CD14-positive monocyte (primary cell): ENCODE measurements at regions not wholly inside any gene's neighbourhood (a gene's known extent, or its start where the extent isn't known, plus 50 kb on each side); places are given as distances from the start of the nearest gene placed in this dataset.

ENCODE experiments used
- DNase-seq, 3 donors: peaks; one replicate each; pipeline ENCODE4 v3.0.0-alpha.2; 2011 to 2022
- H2AFZ ChIP-seq: 2 replicates; pipeline ENCODE4 v1.6.0; 2012; ENCODE audit warnings: mild to moderate bottlenecking, low read depth, low read length, inconsistent platforms; ENCODE audit not compliant: insufficient read depth, poor library complexity, severe bottlenecking
- H3K27ac ChIP-seq, 2 donors: 1 replicate in 1 of 2; 2 replicates in 1 of 2; pipeline ENCODE4 v1.5.1; 2012 to 2013; ENCODE audit warnings: low read length in 2 of 2, control low read depth in 1 of 2, inconsistent platforms in 1 of 2, low read depth in 1 of 2, mild to moderate bottlenecking in 1 of 2
- H3K27me3 ChIP-seq, 2 donors: one replicate each; pipeline versions ENCODE4 v1.6.0 to v1.6.1; 2011 to 2013; ENCODE audit warnings: low read length in 2 of 2; ENCODE audit not compliant: control insufficient read depth in 2 of 2, insufficient read depth in 2 of 2
- H3K36me3 ChIP-seq, 2 donors: replicated peaks in 1 of 2; 1 replicate in 1 of 2; 2 replicates in 1 of 2; pipeline versions ENCODE4 v1.5.1 to v1.6.1; 2012 to 2013; ENCODE audit warnings: low read length in 2 of 2, control low read depth in 1 of 2, inconsistent platforms in 1 of 2, mild to moderate bottlenecking in 1 of 2; ENCODE audit not compliant: insufficient read depth in 2 of 2, control insufficient read depth in 1 of 2
- H3K4me1 ChIP-seq, 2 donors: 1 replicate in 1 of 2; 2 replicates in 1 of 2; pipeline versions ENCODE4 v1.5.1 to v1.6.1; 2012 to 2013; ENCODE audit warnings: low read length in 2 of 2, control low read depth in 1 of 2, inconsistent platforms in 1 of 2, mild to moderate bottlenecking in 1 of 2, moderate library complexity in 1 of 2; ENCODE audit not compliant: insufficient read depth in 2 of 2, control insufficient read depth in 1 of 2
- H3K4me2 ChIP-seq: replicated peaks from 2 replicates; pipeline ENCODE3; 2012; ENCODE audit warnings: low read length, moderate library complexity, mild to moderate bottlenecking; ENCODE audit not compliant: poor library complexity, severe bottlenecking; ENCODE audit errors: extremely low read depth
- H3K4me3 ChIP-seq, 3 experiments: fragments of 200-600 bp in 1 of 3; sonication (generic) in 1 of 3; replicated peaks in 1 of 3; 1 replicate in 2 of 3; 2 replicates in 1 of 3; pipeline ENCODE4 v1.5.1; 2011 to 2013; ENCODE audit warnings: low read length in 3 of 3, mild to moderate bottlenecking in 3 of 3, control low read depth in 2 of 3, low read depth in 2 of 3, inconsistent platforms in 1 of 3, moderate library complexity in 1 of 3
- H3K79me2 ChIP-seq: 2 replicates; pipeline ENCODE4 v1.6.0; 2012; ENCODE audit warnings: mild to moderate bottlenecking, control low read depth, inconsistent platforms, low read length, moderate library complexity; ENCODE audit not compliant: insufficient read depth
- H3K9ac ChIP-seq: 2 replicates; pipeline ENCODE4 v1.6.0; 2017; ENCODE audit warnings: low read length, mild to moderate bottlenecking; ENCODE audit not compliant: insufficient read depth, poor library complexity, severe bottlenecking
- H3K9me3 ChIP-seq, 2 donors: replicated peaks in 1 of 2; 1 replicate in 1 of 2; 2 replicates in 1 of 2; pipeline versions ENCODE4 v1.5.1 to v1.6.1; 2012 to 2013; ENCODE audit warnings: low read length in 2 of 2, control low read depth in 1 of 2; ENCODE audit not compliant: control insufficient read depth in 1 of 2, insufficient read depth in 1 of 2
- H4K20me1 ChIP-seq: 2 replicates; pipeline ENCODE4 v1.6.0; 2012; ENCODE audit warnings: mild to moderate bottlenecking, low read length, control low read depth, moderate library complexity; ENCODE audit not compliant: insufficient read depth
- H3K27ac Mint-ChIP-seq, 7 donors: one replicate each; pipeline ENCODE4 v1.8.0; 2020; ENCODE audit warnings: mild to moderate bottlenecking in 7 of 7, mixed read lengths in 7 of 7, moderate library complexity in 6 of 7, inconsistent platforms in 2 of 7
- H3K27me3 Mint-ChIP-seq, 3 donors: one replicate each; pipeline ENCODE4 v1.8.0; 2021 to 2022; ENCODE audit warnings: low read depth in 3 of 3, mild to moderate bottlenecking in 3 of 3, mixed read lengths in 3 of 3, moderate library complexity in 3 of 3, inconsistent platforms in 1 of 3
- H3K36me3 Mint-ChIP-seq, 2 donors: one replicate each; pipeline ENCODE4 v1.8.0; 2020; ENCODE audit warnings: mixed read lengths in 2 of 2, inconsistent platforms in 1 of 2, mild to moderate bottlenecking in 1 of 2
- H3K4me1 Mint-ChIP-seq: one replicate; pipeline ENCODE4 v1.8.0; 2020; ENCODE audit warnings: mild to moderate bottlenecking, mixed read lengths
- H3K4me3 Mint-ChIP-seq, 2 donors: one replicate each; pipeline ENCODE4 v1.8.0; 2020; ENCODE audit warnings: mild to moderate bottlenecking in 2 of 2, mixed read lengths in 2 of 2, moderate library complexity in 1 of 2
- H3K9me3 Mint-ChIP-seq, 7 donors: one replicate each; pipeline ENCODE4 v1.8.0; 2020 to 2022; ENCODE audit warnings: mixed read lengths in 7 of 7, mild to moderate bottlenecking in 6 of 7, moderate library complexity in 6 of 7, inconsistent platforms in 2 of 7
- CTCF ChIP-seq: fragments of 200-600 bp; IDR thresholded peaks from one replicate; pipeline ENCODE4 v1.8.0; 2022; ENCODE audit warnings: antibody characterized with exemption, mild to moderate bottlenecking
- WGBS: methylation state at CpG from one replicate; pipeline ENCODE4 v1.1.5; 2013; ENCODE audit warnings: missing lambda C conversion rate; ENCODE audit not compliant: insufficient coverage; 5-methylcytosine and 5-hydroxymethylcytosine counted together
- intact Hi-C, 2 donors: fragments of 100-400 bp; cut with micrococcal nuclease; formaldehyde crosslinking; loops; one replicate each; pipeline versions ENCODE4 v1.15.0 to v1.15.1; 2023

DNA sequence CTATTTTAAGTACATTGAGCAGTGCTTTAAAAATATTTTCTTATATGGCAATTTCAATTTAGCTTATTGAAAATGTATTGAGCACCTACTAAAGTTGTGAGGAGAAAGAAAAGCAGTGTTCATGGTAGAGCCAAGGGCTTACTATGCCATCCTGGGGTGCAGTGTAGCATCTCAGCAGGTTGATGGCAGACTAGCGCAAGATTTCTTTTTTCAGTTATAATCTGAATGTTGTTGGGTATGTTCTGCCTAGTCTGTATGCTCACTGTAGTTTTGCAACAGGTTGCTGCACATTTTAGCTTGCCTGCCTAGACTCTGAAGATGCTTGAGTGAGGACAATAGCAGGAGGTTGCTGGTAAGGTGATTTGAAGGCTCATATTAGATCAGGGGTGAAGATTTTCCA lies 103.1 kb upstream of the UNC13C start:
- no peaks in the 10 kb centered on the region for H3K36me3 Mint-ChIP-seq
- H3K27ac Mint-ChIP-seq = no peak overlapping the region
- no peak for DNase-seq
- H3K27me3 ChIP-seq = no peaks in the 10 kb centered on the region
- no peak overlapping the region for H3K4me3 ChIP-seq
- H3K9ac ChIP-seq = no peak overlapping the region
- H3K4me1 Mint-ChIP-seq = no peaks in the 10 kb centered on the region
- TF ChIP-seq CTCF = no peak
- H3K4me1 ChIP-seq = no peaks in the 10 kb centered on the region
- no peaks in the 10 kb centered on the region for H3K79me2 ChIP-seq
- H3K27ac ChIP-seq = no peak overlapping the region
- H3K36me3 ChIP-seq = no peaks in the 10 kb centered on the region
- no peaks in the 10 kb centered on the region for H4K20me1 ChIP-seq
- WGBS = 100% methylated on average over 1 of the region's 1 CpG
- H3K4me2 ChIP-seq = no peak overlapping the region
- peaks cover 3 to 15% (median 10%) of the 10 kb centered on the region in 7 donors for H3K9me3 Mint-ChIP-seq
- H2AFZ ChIP-seq = no peak overlapping the region
- intact Hi-C loops = no loop called here
- no peaks in the 10 kb centered on the region for H3K27me3 Mint-ChIP-seq
- H3K9me3 ChIP-seq = peaks cover 4 to 17% of the 10 kb centered on the region in 2 donors
- H3K4me3 Mint-ChIP-seq = no peak overlapping the region

- no peak overlapping the region for H3K4me3 Mint-ChIP-seq
- WGBS = no CpG with 5 or more reads among the region's 2 CpGs
- H3K79me2 ChIP-seq = no peaks in the 10 kb centered on the region
Observed at GRCh38 chr15:53872410-53872809, 105.8 kb upstream of the UNC13C start.

More at GRCh38 chr15:53872410-53872809, 105.8 kb upstream of the UNC13C start:
- no peaks in the 10 kb centered on the region for H3K4me1 ChIP-seq
- no peak for TF ChIP-seq CTCF
- no peak overlapping the region for H3K4me2 ChIP-seq
- H3K27ac ChIP-seq = no peak overlapping the region
- peaks cover 4 to 15% (median 9%) of the 10 kb centered on the region in 7 donors for H3K9me3 Mint-ChIP-seq
- intact Hi-C loops = no loop called here
- DNase-seq = no peak
- no peaks in the 10 kb centered on the region for H3K36me3 ChIP-seq
- H3K4me3 ChIP-seq = no peak overlapping the region
- no peaks in the 10 kb centered on the region for H3K4me1 Mint-ChIP-seq
- no peaks in the 10 kb centered on the region for H3K27me3 ChIP-seq
- H3K27ac Mint-ChIP-seq = no peak overlapping the region
- H3K36me3 Mint-ChIP-seq = no peaks in the 10 kb centered on the region
- H2AFZ ChIP-seq = no peak overlapping the region
- no peaks in the 10 kb centered on the region for H4K20me1 ChIP-seq
- H3K27me3 Mint-ChIP-seq = no peaks in the 10 kb centered on the region
- peaks cover 2 to 17% of the 10 kb centered on the region in 2 donors for H3K9me3 ChIP-seq
- H3K9ac ChIP-seq = no peak overlapping the region
